ENCODE measurements at regions not wholly inside any gene's neighbourhood (a gene's known extent, or its start where the extent isn't known, plus 50 kb on each side); places are given as distances from the start of the nearest gene placed in this dataset.

GRCh38 chr6:140893432-140893831, 1239.3 kb upstream of the GJE1 start:
- H4K20me1 ChIP-seq (ENCODE audit: insufficient read depth), result no peaks in the 10 kb centered on the region
- H3K4me2 ChIP-seq (ENCODE audit: low read length), result no peak overlapping the region
- no peaks in the 10 kb centered on the region for H3K27me3 ChIP-seq (ENCODE audit: insufficient read depth, low read depth, low read length)
- no peaks in the 10 kb centered on the region for H3K79me2 ChIP-seq (replicated peaks; ENCODE audit: insufficient read depth, low read length)
- no peak overlapping the region for H2AFZ ChIP-seq (ENCODE audit: low read depth, low read length)
- TF ChIP-seq TAF1 (IDR thresholded peaks at IDR 0.05; ENCODE audit: low read depth) (no peak), CTCF (IDR thresholded peaks at IDR 0.05; ENCODE audit: poor library complexity, severe bottlenecking) (no peak), MXI1 (conservative IDR thresholded peaks at IDR 0.05; ENCODE audit: poor library complexity, severe bottlenecking) (no peak), POLR2AphosphoS5 (IDR thresholded peaks at IDR 0.05) (no peak), EP300 (conservative IDR thresholded peaks at IDR 0.05; ENCODE audit: poor library complexity, severe bottlenecking) (no peak), SMC3 (conservative IDR thresholded peaks at IDR 0.05; ENCODE audit: poor library complexity) (no peak), EZH2 (IDR thresholded peaks at IDR 0.05; ENCODE audit: borderline replicate concordance, insufficient read depth, low read length, poor library complexity, severe bottlenecking) (no peak)
- TF ChIP-seq, protein P1, sequence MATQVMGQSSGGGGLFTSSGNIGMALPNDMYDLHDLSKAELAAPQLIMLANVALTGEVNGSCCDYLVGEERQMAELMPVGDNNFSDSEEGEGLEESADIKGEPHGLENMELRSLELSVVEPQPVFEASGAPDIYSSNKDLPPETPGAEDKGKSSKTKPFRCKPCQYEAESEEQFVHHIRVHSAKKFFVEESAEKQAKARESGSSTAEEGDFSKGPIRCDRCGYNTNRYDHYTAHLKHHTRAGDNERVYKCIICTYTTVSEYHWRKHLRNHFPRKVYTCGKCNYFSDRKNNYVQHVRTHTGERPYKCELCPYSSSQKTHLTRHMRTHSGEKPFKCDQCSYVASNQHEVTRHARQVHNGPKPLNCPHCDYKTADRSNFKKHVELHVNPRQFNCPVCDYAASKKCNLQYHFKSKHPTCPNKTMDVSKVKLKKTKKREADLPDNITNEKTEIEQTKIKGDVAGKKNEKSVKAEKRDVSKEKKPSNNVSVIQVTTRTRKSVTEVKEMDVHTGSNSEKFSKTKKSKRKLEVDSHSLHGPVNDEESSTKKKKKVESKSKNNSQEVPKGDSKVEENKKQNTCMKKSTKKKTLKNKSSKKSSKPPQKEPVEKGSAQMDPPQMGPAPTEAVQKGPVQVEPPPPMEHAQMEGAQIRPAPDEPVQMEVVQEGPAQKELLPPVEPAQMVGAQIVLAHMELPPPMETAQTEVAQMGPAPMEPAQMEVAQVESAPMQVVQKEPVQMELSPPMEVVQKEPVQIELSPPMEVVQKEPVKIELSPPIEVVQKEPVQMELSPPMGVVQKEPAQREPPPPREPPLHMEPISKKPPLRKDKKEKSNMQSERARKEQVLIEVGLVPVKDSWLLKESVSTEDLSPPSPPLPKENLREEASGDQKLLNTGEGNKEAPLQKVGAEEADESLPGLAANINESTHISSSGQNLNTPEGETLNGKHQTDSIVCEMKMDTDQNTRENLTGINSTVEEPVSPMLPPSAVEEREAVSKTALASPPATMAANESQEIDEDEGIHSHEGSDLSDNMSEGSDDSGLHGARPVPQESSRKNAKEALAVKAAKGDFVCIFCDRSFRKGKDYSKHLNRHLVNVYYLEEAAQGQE (IDR thresholded peaks at IDR 0.05; ENCODE audit: borderline replicate concordance), result no peak
- H3K4me3 ChIP-seq (ENCODE audit: low read length), result no peak overlapping the region
- no peak overlapping the region for H3K27ac ChIP-seq (ENCODE audit: low read length)
- no peaks in the 10 kb centered on the region for H3K9me2 ChIP-seq (ENCODE audit: insufficient read depth, low read length)
- H3K9ac ChIP-seq (ENCODE audit: low read length), result no peak overlapping the region
- no peaks in the 10 kb centered on the region for H3K36me3 ChIP-seq (ENCODE audit: insufficient read depth, low read length)
- no peaks in the 10 kb centered on the region for H3F3A ChIP-seq (ENCODE audit: insufficient read depth, low read length, poor library complexity, severe bottlenecking)
- H3K9me3 ChIP-seq (ENCODE audit: low read length), result peaks cover 5% of the 10 kb centered on the region

GRCh38 chr6:140879946-140880345, 1252.8 kb upstream of the GJE1 start:
- Histone ChIP-seq H3K9ac (ENCODE audit: low read length) (no peak overlapping the region), H3K4me2 (ENCODE audit: low read length) (no peak overlapping the region), H3K27me3 (ENCODE audit: insufficient read depth, low read depth, low read length) (no peaks in the 10 kb centered on the region), H3K9me3 (ENCODE audit: low read length) (peaks cover 3% of the 10 kb centered on the region), H4K20me1 (ENCODE audit: insufficient read depth) (no peaks in the 10 kb centered on the region), H3K36me3 (ENCODE audit: insufficient read depth, low read length) (no peaks in the 10 kb centered on the region), H3K27ac (ENCODE audit: low read length) (no peak overlapping the region), H3K79me2 (replicated peaks; ENCODE audit: insufficient read depth, low read length) (no peaks in the 10 kb centered on the region), H3K9me2 (ENCODE audit: insufficient read depth, low read length) (no peaks in the 10 kb centered on the region), H3F3A (ENCODE audit: insufficient read depth, low read length, poor library complexity, severe bottlenecking) (no peaks in the 10 kb centered on the region), H2AFZ (ENCODE audit: low read depth, low read length) (no peak overlapping the region), H3K4me3 (ENCODE audit: low read length) (no peak overlapping the region)
- TF ChIP-seq EZH2 (IDR thresholded peaks at IDR 0.05; ENCODE audit: borderline replicate concordance, insufficient read depth, low read length, poor library complexity, severe bottlenecking), result no peak

GRCh38 chr6:140874066-140874465, 1258.7 kb upstream of the GJE1 start:
- H3K36me3 ChIP-seq (ENCODE audit: insufficient read depth, low read length), result no peaks in the 10 kb centered on the region
- H3K9me3 ChIP-seq (ENCODE audit: low read length), result peaks cover 3% of the 10 kb centered on the region
- TF ChIP-seq CTCF (IDR thresholded peaks at IDR 0.05; ENCODE audit: poor library complexity, severe bottlenecking) (no peak), TAF1 (IDR thresholded peaks at IDR 0.05; ENCODE audit: low read depth) (no peak), RAD21 (conservative IDR thresholded peaks at IDR 0.05) (no peak), MXI1 (conservative IDR thresholded peaks at IDR 0.05; ENCODE audit: poor library complexity, severe bottlenecking) (no peak), POLR2AphosphoS5 (IDR thresholded peaks at IDR 0.05) (no peak), EP300 (conservative IDR thresholded peaks at IDR 0.05; ENCODE audit: poor library complexity, severe bottlenecking) (no peak), SMC3 (conservative IDR thresholded peaks at IDR 0.05; ENCODE audit: poor library complexity) (no peak), EZH2 (IDR thresholded peaks at IDR 0.05; ENCODE audit: borderline replicate concordance, insufficient read depth, low read length, poor library complexity, severe bottlenecking) (no peak)
- TF ChIP-seq, protein P1 (IDR thresholded peaks at IDR 0.05; ENCODE audit: borderline replicate concordance), result no peak
- no peak overlapping the region for H3K4me3 ChIP-seq (ENCODE audit: low read length)
- H3K27me3 ChIP-seq (ENCODE audit: insufficient read depth, low read depth, low read length), result no peaks in the 10 kb centered on the region
- H3K9ac ChIP-seq (ENCODE audit: low read length), result no peak overlapping the region
- H3F3A ChIP-seq (ENCODE audit: insufficient read depth, low read length, poor library complexity, severe bottlenecking), result no peaks in the 10 kb centered on the region
- H4K20me1 ChIP-seq (ENCODE audit: insufficient read depth), result no peaks in the 10 kb centered on the region
- H3K4me2 ChIP-seq (ENCODE audit: low read length), result no peak overlapping the region
- H3K9me2 ChIP-seq (ENCODE audit: insufficient read depth, low read length), result no peaks in the 10 kb centered on the region
- H2AFZ ChIP-seq (ENCODE audit: low read depth, low read length), result no peak overlapping the region
- H3K79me2 ChIP-seq (replicated peaks; ENCODE audit: insufficient read depth, low read length), result no peaks in the 10 kb centered on the region
- no peak overlapping the region for H3K27ac ChIP-seq (ENCODE audit: low read length)

Measured in neural cell (in vitro differentiated cells).